Astrocyte of the spinal cord (primary cell): ENCODE measurements at regions not wholly inside any gene's neighbourhood (a gene's known extent, or its start where the extent isn't known, plus 50 kb on each side); places are given as distances from the start of the nearest gene placed in this dataset.

ENCODE experiments used
- DNase-seq: peaks from one replicate; pipeline ENCODE4 v3.0.0; 2011; ENCODE audit warnings: low read depth, low spot score
- H3K4me3 ChIP-seq: 2 replicates; pipeline ENCODE4 v1.5.1; 2011; ENCODE audit warnings: low read depth, mild to moderate bottlenecking, low read length, moderate library complexity
- CTCF ChIP-seq: IDR thresholded peaks from 2 replicates; pipeline ENCODE4 v1.5.1; 2012; ENCODE audit warnings: low read depth, mild to moderate bottlenecking, low read length, inconsistent platforms
- in situ Hi-C: cut with HindIII; loops from 2 replicates; pipeline ENCODE4 v1.10.0; 2017; ENCODE audit warnings: low sequenced_read_pairs

- in situ Hi-C loops = no loop called here
- DNase-seq = no peak
- H3K4me3 ChIP-seq = no peak overlapping the region
- TF ChIP-seq CTCF = no peak
These were observed 83.5 kb upstream of the ZBTB40 start for GRCh38 chr1:22368125-22368524.

GRCh38 chr1:22369294-22370189, 82.1 kb upstream of the ZBTB40 start:
- no peak for TF ChIP-seq CTCF
- H3K4me3 ChIP-seq = no peak overlapping the region
- DNase-seq = no peak
- in situ Hi-C loops = no loop called here

- no peak for TF ChIP-seq CTCF
- in situ Hi-C loops = no loop called here
- DNase-seq = no peak
These were observed 81.5 kb upstream of the ZBTB40 start for GRCh38 chr1:22370190-22370498.

GRCh38 chr1:22371408-22371807, 80.2 kb upstream of the ZBTB40 start:
- no peak for TF ChIP-seq CTCF
- in situ Hi-C loops = no loop called here
- no peak for DNase-seq
- H3K4me3 ChIP-seq = no peak overlapping the region

More at GRCh38 chr1:22370190-22370498, 81.5 kb upstream of the ZBTB40 start:
- H3K4me3 ChIP-seq = no peak overlapping the region

- in situ Hi-C loops = no loop called here
- no peak for TF ChIP-seq CTCF
- DNase-seq = no peak
- no peak overlapping the region for H3K4me3 ChIP-seq
These were observed 78.4 kb upstream of the ZBTB40 start for GRCh38 chr1:22373252-22373651.

- TF ChIP-seq CTCF = no peak
- no peak overlapping the region for H3K4me3 ChIP-seq
- DNase-seq = no peak
- in situ Hi-C loops = no loop called here
These were observed 77.7 kb upstream of the ZBTB40 start for GRCh38 chr1:22374001-22374400.
